ENCODE measurements at regions not wholly inside any gene's neighbourhood (a gene's known extent, or its start where the extent isn't known, plus 50 kb on each side); places are given as distances from the start of the nearest gene placed in this dataset.
A peak's percentile ranks its signal among the peaks of the same experiment; 100 is the strongest.
"Not testable (repeated sequence)": the region's sequence is repeated elsewhere in the genome, so short reads cannot be mapped to it uniquely, and the experiment has no call there.

GRCh38 chr12:68552605-68553195, 58.0 kb upstream of the RAP1B start:
- not testable (repeated sequence) for H3K27ac ChIP-seq (ENCODE audit: low read depth, low read length, severe bottlenecking); H3K4me1 ChIP-seq (ENCODE audit: control insufficient read depth, insufficient read depth, low read length, poor library complexity, severe bottlenecking); H3K4me3 ChIP-seq (ENCODE audit: extremely low read depth, insufficient read depth, low read length, poor library complexity, severe bottlenecking); H3K36me3 ChIP-seq (ENCODE audit: control insufficient read depth, insufficient read depth, low read length); H3K9me3 ChIP-seq (ENCODE audit: control insufficient read depth, low read length)
- no CpG with 5 or more reads among the region's 2 CpGs for WGBS, 2 experiments (ENCODE audit: insufficient coverage in 2 of 2)

GRCh38 chr12:68557011-68557730, 53.5 kb upstream of the RAP1B start:
- 80% methylated on average over 4 of the region's 5 CpGs for WGBS, 2 experiments (ENCODE audit: insufficient coverage in 2 of 2)
- H3K4me3 ChIP-seq (ENCODE audit: extremely low read depth, insufficient read depth, low read length, poor library complexity, severe bottlenecking) = no peak overlapping the region
- H3K27ac ChIP-seq (ENCODE audit: low read depth, low read length, severe bottlenecking) = no peak overlapping the region
- H3K9me3 ChIP-seq (ENCODE audit: control insufficient read depth, low read length) = no peaks in the 10 kb centered on the region
- H3K36me3 ChIP-seq (ENCODE audit: control insufficient read depth, insufficient read depth, low read length) = no peaks in the 10 kb centered on the region
- peaks cover 17% of the 10 kb centered on the region for H3K4me1 ChIP-seq (ENCODE audit: control insufficient read depth, insufficient read depth, low read length, poor library complexity, severe bottlenecking)

GRCh38 chr12:68559246-68559645, 51.5 kb upstream of the RAP1B start:
- no peak overlapping the region for H3K27ac ChIP-seq (ENCODE audit: low read depth, low read length, severe bottlenecking)
- no peak overlapping the region for H3K4me3 ChIP-seq (ENCODE audit: extremely low read depth, insufficient read depth, low read length, poor library complexity, severe bottlenecking)
- peaks cover 17% of the 10 kb centered on the region for H3K4me1 ChIP-seq (ENCODE audit: control insufficient read depth, insufficient read depth, low read length, poor library complexity, severe bottlenecking)
- 83% methylated on average over 1 of the region's 1 CpG for WGBS, 2 experiments (ENCODE audit: insufficient coverage in 2 of 2)
- no peaks in the 10 kb centered on the region for H3K9me3 ChIP-seq (ENCODE audit: control insufficient read depth, low read length)
- H3K36me3 ChIP-seq (ENCODE audit: control insufficient read depth, insufficient read depth, low read length) = no peaks in the 10 kb centered on the region

- 65 to 71% methylated on average over 6 to 8 of the region's 8 CpGs for WGBS, 2 experiments (ENCODE audit: insufficient coverage in 2 of 2)
- Histone ChIP-seq H3K9me3 (ENCODE audit: control insufficient read depth, low read length) (no peaks in the 10 kb centered on the region), H3K36me3 (ENCODE audit: control insufficient read depth, insufficient read depth, low read length) (no peaks in the 10 kb centered on the region), H3K27ac (ENCODE audit: low read depth, low read length, severe bottlenecking) (peak overlapping the region; percentile 16), H3K4me1 (ENCODE audit: control insufficient read depth, insufficient read depth, low read length, poor library complexity, severe bottlenecking) (peaks cover 17% of the 10 kb centered on the region), H3K4me3 (ENCODE audit: extremely low read depth, insufficient read depth, low read length, poor library complexity, severe bottlenecking) (no peak overlapping the region)
These were observed 50.5 kb upstream of the RAP1B start for GRCh38 chr12:68559984-68560850.

GRCh38 chr12:68560851-68561422, 49.8 kb upstream of the RAP1B start:
- Histone ChIP-seq H3K4me3 (ENCODE audit: extremely low read depth, insufficient read depth, low read length, poor library complexity, severe bottlenecking) (no peak overlapping the region), H3K27ac (ENCODE audit: low read depth, low read length, severe bottlenecking) (no peak overlapping the region)
- WGBS, 2 experiments (ENCODE audit: insufficient coverage in 2 of 2) = 89% methylated on average over 3 of the region's 5 CpGs; no CpG with 5 or more reads in 1 of the 2 experiments

More at GRCh38 chr12:68560851-68561422, 49.8 kb upstream of the RAP1B start:
- Histone ChIP-seq H3K4me1 (ENCODE audit: control insufficient read depth, insufficient read depth, low read length, poor library complexity, severe bottlenecking) (peaks cover 17% of the 10 kb centered on the region), H3K9me3 (ENCODE audit: control insufficient read depth, low read length) (no peaks in the 10 kb centered on the region), H3K36me3 (ENCODE audit: control insufficient read depth, insufficient read depth, low read length) (no peaks in the 10 kb centered on the region)
